ENCODE measurements at regions not wholly inside any gene's neighbourhood (a gene's known extent, or its start where the extent isn't known, plus 50 kb on each side); places are given as distances from the start of the nearest gene placed in this dataset.

DNA sequence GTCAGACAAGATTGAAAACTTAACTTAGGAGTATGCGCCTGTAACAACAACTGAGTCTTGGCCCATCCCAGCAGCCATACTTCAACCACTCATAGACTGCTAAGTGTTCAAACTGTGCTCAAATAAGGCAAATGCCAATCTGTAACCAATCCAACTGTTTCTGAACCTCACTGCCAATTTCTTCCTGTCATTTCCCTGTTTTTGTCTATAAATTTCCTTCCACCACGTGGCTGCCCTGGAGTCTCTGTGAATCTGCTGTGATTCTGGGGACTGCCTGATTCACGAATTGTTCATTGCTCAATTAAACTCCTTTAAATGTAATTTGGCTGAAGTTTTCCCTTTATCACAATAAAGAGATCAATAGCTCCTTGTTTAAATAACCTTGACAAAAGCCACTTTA, 50.8 kb upstream of the FREM2 start:
- H3K4me3 ChIP-seq (replicated peaks in 1 of 3; ENCODE audit: low read depth in 2 of 3, low read length in 3 of 3): no peak overlapping the region
- TF ChIP-seq, protein P1, sequence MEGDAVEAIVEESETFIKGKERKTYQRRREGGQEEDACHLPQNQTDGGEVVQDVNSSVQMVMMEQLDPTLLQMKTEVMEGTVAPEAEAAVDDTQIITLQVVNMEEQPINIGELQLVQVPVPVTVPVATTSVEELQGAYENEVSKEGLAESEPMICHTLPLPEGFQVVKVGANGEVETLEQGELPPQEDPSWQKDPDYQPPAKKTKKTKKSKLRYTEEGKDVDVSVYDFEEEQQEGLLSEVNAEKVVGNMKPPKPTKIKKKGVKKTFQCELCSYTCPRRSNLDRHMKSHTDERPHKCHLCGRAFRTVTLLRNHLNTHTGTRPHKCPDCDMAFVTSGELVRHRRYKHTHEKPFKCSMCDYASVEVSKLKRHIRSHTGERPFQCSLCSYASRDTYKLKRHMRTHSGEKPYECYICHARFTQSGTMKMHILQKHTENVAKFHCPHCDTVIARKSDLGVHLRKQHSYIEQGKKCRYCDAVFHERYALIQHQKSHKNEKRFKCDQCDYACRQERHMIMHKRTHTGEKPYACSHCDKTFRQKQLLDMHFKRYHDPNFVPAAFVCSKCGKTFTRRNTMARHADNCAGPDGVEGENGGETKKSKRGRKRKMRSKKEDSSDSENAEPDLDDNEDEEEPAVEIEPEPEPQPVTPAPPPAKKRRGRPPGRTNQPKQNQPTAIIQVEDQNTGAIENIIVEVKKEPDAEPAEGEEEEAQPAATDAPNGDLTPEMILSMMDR (IDR thresholded peaks at IDR 0.05): no peak
- Mint-ChIP-seq H3K9me3 (peaks cover 0 to 2% (median 0%) of the 10 kb centered on the region in 7 donors), H3K36me3 (no peaks in the 10 kb centered on the region), H3K4me3 (no peak overlapping the region), H3K27ac (no peak overlapping the region), H3K4me1 (no peaks in the 10 kb centered on the region), H3K27me3 (ENCODE audit: low read depth in 3 of 3) (no peaks in the 10 kb centered on the region)
- no peak overlapping the region for H3K9ac ChIP-seq (ENCODE audit: insufficient read depth, low read length, poor library complexity, severe bottlenecking)
- intact Hi-C loops (cut with micrococcal nuclease): no loop called here
- no peaks in the 10 kb centered on the region for H3K9me3 ChIP-seq (replicated peaks in 1 of 2; ENCODE audit: control insufficient read depth in 1 of 2, insufficient read depth in 1 of 2, low read length in 2 of 2)
- 100% methylated on average over 1 of the region's 3 CpGs for WGBS (ENCODE audit: insufficient coverage)
- no peak overlapping the region for H3K27ac ChIP-seq (ENCODE audit: low read depth in 1 of 2, low read length in 2 of 2)
- no peaks in the 10 kb centered on the region for H4K20me1 ChIP-seq (ENCODE audit: insufficient read depth, low read length)
- H3K79me2 ChIP-seq (ENCODE audit: insufficient read depth, low read length): no peaks in the 10 kb centered on the region
- H3K27me3 ChIP-seq (ENCODE audit: control insufficient read depth in 2 of 2, insufficient read depth in 2 of 2, low read length in 2 of 2): no peaks in the 10 kb centered on the region
- H3K4me1 ChIP-seq (ENCODE audit: control insufficient read depth in 1 of 2, insufficient read depth in 2 of 2, low read length in 2 of 2): no peaks in the 10 kb centered on the region
- DNase-seq: no peak
- H2AFZ ChIP-seq (ENCODE audit: insufficient read depth, low read depth, low read length, poor library complexity, severe bottlenecking): no peak overlapping the region
- H3K36me3 ChIP-seq (replicated peaks in 1 of 2; ENCODE audit: control insufficient read depth in 1 of 2, insufficient read depth in 2 of 2, low read length in 2 of 2): no peaks in the 10 kb centered on the region
- no peak overlapping the region for H3K4me2 ChIP-seq (replicated peaks; ENCODE audit: extremely low read depth, low read length, poor library complexity, severe bottlenecking)

DNA sequence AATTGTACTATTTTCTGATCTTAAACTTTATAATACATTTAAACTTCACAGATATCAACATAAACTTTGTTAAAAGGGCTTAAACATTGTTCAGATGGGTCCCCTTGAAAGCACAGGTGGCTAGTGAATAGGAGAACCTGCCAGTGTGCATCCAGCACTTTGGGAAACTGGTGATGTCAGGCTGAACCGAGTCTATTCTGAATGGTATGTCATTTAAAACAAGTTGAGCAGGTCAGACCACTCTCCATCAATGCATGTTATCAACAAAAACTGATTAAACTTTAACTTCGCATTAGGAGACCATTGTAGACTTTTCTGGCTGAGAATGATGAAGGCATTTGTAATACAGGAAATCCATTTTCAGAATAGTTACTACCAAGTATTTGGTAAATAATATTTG, 50.1 kb upstream of the FREM2 start:
- no peaks in the 10 kb centered on the region for H3K79me2 ChIP-seq (ENCODE audit: insufficient read depth, low read length)
- no peak overlapping the region for H3K4me3 Mint-ChIP-seq
- no peak overlapping the region for H3K27ac ChIP-seq (ENCODE audit: low read depth in 1 of 2, low read length in 2 of 2)
- no peak overlapping the region for H3K27ac Mint-ChIP-seq
- no peak overlapping the region for H3K4me2 ChIP-seq (replicated peaks; ENCODE audit: extremely low read depth, low read length, poor library complexity, severe bottlenecking)
- TF ChIP-seq, protein P1 (IDR thresholded peaks at IDR 0.05): no peak
- H3K9me3 Mint-ChIP-seq: peaks cover 0 to 2% (median 0%) of the 10 kb centered on the region in 7 donors
- no peaks in the 10 kb centered on the region for H3K9me3 ChIP-seq (replicated peaks in 1 of 2; ENCODE audit: control insufficient read depth in 1 of 2, insufficient read depth in 1 of 2, low read length in 2 of 2)
- H3K9ac ChIP-seq (ENCODE audit: insufficient read depth, low read length, poor library complexity, severe bottlenecking): no peak overlapping the region
- no peaks in the 10 kb centered on the region for H4K20me1 ChIP-seq (ENCODE audit: insufficient read depth, low read length)
- no peaks in the 10 kb centered on the region for H3K4me1 Mint-ChIP-seq
- H3K36me3 ChIP-seq (replicated peaks in 1 of 2; ENCODE audit: control insufficient read depth in 1 of 2, insufficient read depth in 2 of 2, low read length in 2 of 2): no peaks in the 10 kb centered on the region
- WGBS (ENCODE audit: insufficient coverage): no CpG with 5 or more reads among the region's 2 CpGs
- H3K4me3 ChIP-seq (replicated peaks in 1 of 3; ENCODE audit: low read depth in 2 of 3, low read length in 3 of 3): no peak overlapping the region
- no peaks in the 10 kb centered on the region for H3K27me3 ChIP-seq (ENCODE audit: control insufficient read depth in 2 of 2, insufficient read depth in 2 of 2, low read length in 2 of 2)
- intact Hi-C loops (cut with micrococcal nuclease): no loop called here
- no peaks in the 10 kb centered on the region for H3K4me1 ChIP-seq (ENCODE audit: control insufficient read depth in 1 of 2, insufficient read depth in 2 of 2, low read length in 2 of 2)
- H2AFZ ChIP-seq (ENCODE audit: insufficient read depth, low read depth, low read length, poor library complexity, severe bottlenecking): no peak overlapping the region
- no peaks in the 10 kb centered on the region for H3K27me3 Mint-ChIP-seq (ENCODE audit: low read depth in 3 of 3)
- no peak for DNase-seq
- H3K36me3 Mint-ChIP-seq: no peaks in the 10 kb centered on the region
